ENCODE measurements at regions not wholly inside any gene's neighbourhood (a gene's known extent, or its start where the extent isn't known, plus 50 kb on each side); places are given as distances from the start of the nearest gene placed in this dataset.

DNA sequence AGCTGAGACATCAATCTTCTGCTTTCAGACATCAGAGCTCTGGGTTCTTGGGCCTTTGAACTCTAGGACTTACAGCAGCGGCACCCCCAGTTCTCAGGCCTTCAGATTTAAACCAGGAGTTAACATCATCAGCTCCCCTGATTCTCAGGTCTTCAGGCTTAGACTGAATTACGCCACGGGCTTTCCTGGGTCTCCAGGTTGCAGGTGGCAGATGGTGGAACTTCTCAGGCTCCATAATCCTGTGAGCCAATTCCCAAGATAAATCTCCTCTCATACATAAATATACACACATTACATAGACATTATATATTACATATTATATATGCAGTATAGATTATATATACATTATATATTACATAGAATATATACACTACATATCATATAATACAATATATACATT is 408.9 kb upstream of the AUTS2 start:
- Histone ChIP-seq H3K27me3 (no peaks in the 10 kb centered on the region), H3K9ac (ENCODE audit: low read depth in 2 of 2, low read length in 2 of 2) (no peak overlapping the region), H3K9me3 (no peaks in the 10 kb centered on the region), H3K27ac (no peak overlapping the region), H3K4me3 (no peak overlapping the region), H3K4me1 (no peaks in the 10 kb centered on the region), H3K36me3 (no peaks in the 10 kb centered on the region)
- TF ChIP-seq, protein P1, sequence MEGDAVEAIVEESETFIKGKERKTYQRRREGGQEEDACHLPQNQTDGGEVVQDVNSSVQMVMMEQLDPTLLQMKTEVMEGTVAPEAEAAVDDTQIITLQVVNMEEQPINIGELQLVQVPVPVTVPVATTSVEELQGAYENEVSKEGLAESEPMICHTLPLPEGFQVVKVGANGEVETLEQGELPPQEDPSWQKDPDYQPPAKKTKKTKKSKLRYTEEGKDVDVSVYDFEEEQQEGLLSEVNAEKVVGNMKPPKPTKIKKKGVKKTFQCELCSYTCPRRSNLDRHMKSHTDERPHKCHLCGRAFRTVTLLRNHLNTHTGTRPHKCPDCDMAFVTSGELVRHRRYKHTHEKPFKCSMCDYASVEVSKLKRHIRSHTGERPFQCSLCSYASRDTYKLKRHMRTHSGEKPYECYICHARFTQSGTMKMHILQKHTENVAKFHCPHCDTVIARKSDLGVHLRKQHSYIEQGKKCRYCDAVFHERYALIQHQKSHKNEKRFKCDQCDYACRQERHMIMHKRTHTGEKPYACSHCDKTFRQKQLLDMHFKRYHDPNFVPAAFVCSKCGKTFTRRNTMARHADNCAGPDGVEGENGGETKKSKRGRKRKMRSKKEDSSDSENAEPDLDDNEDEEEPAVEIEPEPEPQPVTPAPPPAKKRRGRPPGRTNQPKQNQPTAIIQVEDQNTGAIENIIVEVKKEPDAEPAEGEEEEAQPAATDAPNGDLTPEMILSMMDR (IDR thresholded peaks at IDR 0.05) = no peak
- intact Hi-C loops (cut with DNase I) = no loop called here
- no peak for DNase-seq

DNA sequence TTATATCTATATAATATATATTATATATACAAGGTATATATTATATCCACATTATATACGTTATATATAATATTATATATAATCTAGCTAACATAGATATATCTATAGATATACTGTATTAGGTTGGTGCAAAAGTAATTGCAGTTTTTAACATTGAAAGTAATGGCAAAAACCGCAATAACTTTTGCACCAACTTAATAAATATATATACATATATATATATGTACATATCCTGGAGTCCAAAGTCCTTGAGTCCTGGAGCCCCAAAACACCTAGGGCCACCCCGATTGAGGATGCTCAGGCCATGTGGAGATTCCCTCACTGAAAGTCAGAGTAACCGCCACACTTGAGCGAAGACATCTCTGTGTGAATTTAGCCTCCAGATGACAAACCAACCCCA is 408.2 kb upstream of the AUTS2 start:
- DNase-seq = no peak
- H3K9me3 ChIP-seq = no peaks in the 10 kb centered on the region
- H3K9ac ChIP-seq (ENCODE audit: low read depth in 2 of 2, low read length in 2 of 2) = no peak overlapping the region
- H3K27ac ChIP-seq = no peak overlapping the region
- no peaks in the 10 kb centered on the region for H3K27me3 ChIP-seq
- TF ChIP-seq, protein P1 (IDR thresholded peaks at IDR 0.05) = no peak
- intact Hi-C loops (cut with DNase I) = no loop called here
- no peaks in the 10 kb centered on the region for H3K4me1 ChIP-seq
- no peak overlapping the region for H3K4me3 ChIP-seq
- H3K36me3 ChIP-seq = no peaks in the 10 kb centered on the region

DNA sequence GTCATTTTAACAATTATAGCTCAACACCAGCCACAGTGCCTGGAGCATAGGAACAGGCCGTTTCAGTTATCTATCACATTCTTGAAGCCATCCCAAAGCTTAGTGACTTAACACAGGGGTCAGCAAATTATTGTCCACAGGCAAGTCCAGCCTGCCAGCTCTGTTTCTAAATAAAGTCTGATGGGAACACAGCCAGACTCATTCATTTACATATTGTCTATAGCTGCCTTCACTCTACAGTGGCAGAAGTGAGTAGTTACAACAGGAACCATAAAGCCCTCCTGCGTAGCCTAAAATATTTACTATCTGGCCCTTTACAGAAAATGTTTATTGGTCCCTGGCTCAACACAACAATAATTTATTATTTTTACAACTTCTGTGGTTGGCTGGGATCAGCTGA is 407.5 kb upstream of the AUTS2 start:
- Histone ChIP-seq H3K27me3 (no peaks in the 10 kb centered on the region), H3K9me3 (no peaks in the 10 kb centered on the region), H3K4me3 (no peak overlapping the region), H3K27ac (no peak overlapping the region), H3K4me1 (no peaks in the 10 kb centered on the region), H3K9ac (ENCODE audit: low read depth in 2 of 2, low read length in 2 of 2) (no peak overlapping the region), H3K36me3 (no peaks in the 10 kb centered on the region)
- no peak for DNase-seq
- TF ChIP-seq, protein P1 (IDR thresholded peaks at IDR 0.05) = no peak
- intact Hi-C loops (cut with DNase I) = no loop called here

DNA sequence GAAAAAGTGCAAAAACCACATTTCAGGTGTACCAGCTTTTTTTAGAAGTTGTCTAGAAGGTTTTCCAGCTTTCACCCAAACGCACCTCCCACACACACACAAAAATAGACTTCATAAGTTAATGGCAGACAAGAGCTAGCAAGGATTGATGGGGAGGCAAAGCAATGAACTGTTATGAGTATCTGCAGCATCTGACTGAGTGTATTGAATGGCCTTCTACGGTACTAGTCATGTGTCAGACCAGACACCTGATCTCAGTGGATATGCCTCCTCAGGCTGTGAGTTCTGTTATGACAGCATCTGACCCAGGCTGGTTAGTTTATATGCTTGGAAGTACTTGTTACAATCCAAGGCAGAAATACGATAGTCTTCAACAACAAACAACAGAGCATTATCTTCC is 406.1 kb upstream of the AUTS2 start:
- no peaks in the 10 kb centered on the region for H3K9me3 ChIP-seq
- intact Hi-C loops (cut with DNase I) = no loop called here
- H3K27me3 ChIP-seq = no peaks in the 10 kb centered on the region
- TF ChIP-seq, protein P1 (IDR thresholded peaks at IDR 0.05) = no peak
- no peak overlapping the region for H3K27ac ChIP-seq
- H3K4me3 ChIP-seq = no peak overlapping the region
- DNase-seq = no peak
- no peaks in the 10 kb centered on the region for H3K4me1 ChIP-seq
- no peak overlapping the region for H3K9ac ChIP-seq (ENCODE audit: low read depth in 2 of 2, low read length in 2 of 2)
- no peaks in the 10 kb centered on the region for H3K36me3 ChIP-seq

DNA sequence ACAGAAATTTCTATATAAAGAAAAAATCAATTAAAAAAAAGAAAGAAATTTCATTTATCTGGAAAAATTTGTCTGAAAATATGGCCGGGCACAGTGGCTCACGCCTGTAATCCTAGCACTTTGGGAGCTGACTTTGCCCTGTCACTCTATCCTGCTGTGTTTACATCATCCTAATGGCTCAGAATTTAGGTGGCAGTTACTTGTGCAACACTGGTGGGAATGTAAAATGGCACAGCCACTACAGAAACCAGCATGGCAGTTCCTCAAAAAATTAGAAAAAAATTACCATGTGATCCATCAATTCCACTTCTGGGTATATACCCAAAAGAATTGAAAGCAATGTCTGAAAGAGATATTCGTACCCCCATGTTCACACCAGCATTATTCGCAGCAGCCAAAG is 405.2 kb upstream of the AUTS2 start:
- Histone ChIP-seq H3K27me3 (no peaks in the 10 kb centered on the region), H3K9ac (ENCODE audit: low read depth in 2 of 2, low read length in 2 of 2) (no peak overlapping the region), H3K4me1 (no peaks in the 10 kb centered on the region), H3K27ac (no peak overlapping the region), H3K36me3 (no peaks in the 10 kb centered on the region), H3K4me3 (no peak overlapping the region), H3K9me3 (no peaks in the 10 kb centered on the region)
- TF ChIP-seq, protein P1 (IDR thresholded peaks at IDR 0.05) = no peak
- intact Hi-C loops (cut with DNase I) = no loop called here
- DNase-seq = no peak

DNA sequence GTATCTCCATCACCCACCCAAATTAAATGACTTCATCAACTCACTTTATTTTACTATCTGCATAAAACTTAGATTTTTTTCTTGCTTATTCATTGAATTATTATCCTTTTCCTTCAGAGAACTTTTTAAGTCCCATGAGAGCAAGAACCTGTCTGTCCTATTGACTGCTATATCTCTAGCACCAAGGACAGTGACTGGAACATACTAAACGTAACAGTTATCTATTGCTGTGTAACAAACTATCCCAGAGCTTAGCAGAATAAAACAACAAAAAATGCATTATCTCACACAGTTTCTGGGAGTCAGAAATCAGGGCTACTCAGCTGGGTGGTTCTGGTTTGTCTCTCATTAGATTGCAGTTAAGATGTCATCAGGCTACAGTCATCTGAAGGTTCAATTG is 401.7 kb upstream of the AUTS2 start:
- no peaks in the 10 kb centered on the region for H3K4me1 ChIP-seq
- H3K27me3 ChIP-seq = no peaks in the 10 kb centered on the region
- H3K9me3 ChIP-seq = no peaks in the 10 kb centered on the region
- H3K9ac ChIP-seq (ENCODE audit: low read depth in 2 of 2, low read length in 2 of 2) = no peak overlapping the region
- DNase-seq = no peak
- no peaks in the 10 kb centered on the region for H3K36me3 ChIP-seq
- H3K4me3 ChIP-seq = no peak overlapping the region
- TF ChIP-seq, protein P1 (IDR thresholded peaks at IDR 0.05) = no peak
- H3K27ac ChIP-seq = no peak overlapping the region
- intact Hi-C loops (cut with DNase I) = no loop called here

Measured in colonic mucosa (tissue), 4 donors.